Tibial nerve (tissue), 4 donors: ENCODE measurements at regions not wholly inside any gene's neighbourhood (a gene's known extent, or its start where the extent isn't known, plus 50 kb on each side); places are given as distances from the start of the nearest gene placed in this dataset.

ENCODE experiments used
- DNase-seq, 2 donors: peaks; one replicate each; pipeline ENCODE4 v3.0.0-alpha.2; 2019; ENCODE audit warnings: low spot score in 2 of 2
- H3K27ac ChIP-seq, 4 donors: fragments of 200-600 bp; sonication (generic) in 3 of 4; one replicate each; pipeline ENCODE4 v1.5.1; 2017 to 2019; ENCODE audit warnings: mild to moderate bottlenecking in 1 of 4
- H3K27me3 ChIP-seq, 2 donors: fragments of 200-600 bp; sonication (generic) in 1 of 2; one replicate each; pipeline versions ENCODE4 v1.5.1 to v1.6.0; 2017 to 2019
- H3K36me3 ChIP-seq, 3 donors: fragments of 200-600 bp; sonication (generic); one replicate each; pipeline ENCODE4 v1.5.1; 2018 to 2019
- H3K4me1 ChIP-seq, 4 donors: fragments of 200-600 bp; sonication (generic) in 3 of 4; one replicate each; pipeline ENCODE4 v1.5.1; 2017 to 2019
- H3K4me3 ChIP-seq, 4 donors: fragments of 200-600 bp; sonication (generic) in 3 of 4; one replicate each; pipeline ENCODE4 v1.5.1; 2017 to 2019; ENCODE audit warnings: mild to moderate bottlenecking in 1 of 4, moderate library complexity in 1 of 4
- H3K9me3 ChIP-seq, 4 donors: fragments of 200-600 bp; sonication (generic) in 3 of 4; one replicate each; pipeline ENCODE4 v1.5.1; 2017 to 2019
- EP300 ChIP-seq, 2 donors: sonication (generic); formaldehyde crosslinking; IDR thresholded peaks; one replicate each; pipeline ENCODE4 v1.6.1; 2017; ENCODE audit warnings: antibody characterized with exemption in 2 of 2, mild to moderate bottlenecking in 1 of 2
- POLR2A ChIP-seq, 2 donors: fragments of 450-650 bp; IDR thresholded peaks; one replicate each; pipeline ENCODE4 v1.6.1; 2017; ENCODE audit warnings: antibody characterized with exemption in 2 of 2, mild to moderate bottlenecking in 2 of 2, moderate library complexity in 2 of 2
- WGBS, 2 donors: methylation state at CpG; one replicate each; pipeline ENCODE4 v1.1.5; 2018; 5-methylcytosine and 5-hydroxymethylcytosine counted together
- TF ChIP-seq, protein P1 (sequence below), 5 experiments: fragments of 200-600 bp in 3 of 5; fragments of 450-650 bp in 2 of 5; sonication (generic) in 3 of 5; IDR thresholded peaks; one replicate each; pipeline ENCODE4 v1.5.1; 2016 to 2019; ENCODE audit warnings: antibody characterized with exemption in 5 of 5, mild to moderate bottlenecking in 3 of 5, moderate library complexity in 2 of 5

- Histone ChIP-seq H3K4me1 (no peaks in the 10 kb centered on the region), H3K36me3 (no peaks in the 10 kb centered on the region), H3K27ac (no peak overlapping the region), H3K4me3 (no peak overlapping the region), H3K9me3 (no peaks in the 10 kb centered on the region), H3K27me3 (no peaks in the 10 kb centered on the region)
- TF ChIP-seq, protein P1, sequence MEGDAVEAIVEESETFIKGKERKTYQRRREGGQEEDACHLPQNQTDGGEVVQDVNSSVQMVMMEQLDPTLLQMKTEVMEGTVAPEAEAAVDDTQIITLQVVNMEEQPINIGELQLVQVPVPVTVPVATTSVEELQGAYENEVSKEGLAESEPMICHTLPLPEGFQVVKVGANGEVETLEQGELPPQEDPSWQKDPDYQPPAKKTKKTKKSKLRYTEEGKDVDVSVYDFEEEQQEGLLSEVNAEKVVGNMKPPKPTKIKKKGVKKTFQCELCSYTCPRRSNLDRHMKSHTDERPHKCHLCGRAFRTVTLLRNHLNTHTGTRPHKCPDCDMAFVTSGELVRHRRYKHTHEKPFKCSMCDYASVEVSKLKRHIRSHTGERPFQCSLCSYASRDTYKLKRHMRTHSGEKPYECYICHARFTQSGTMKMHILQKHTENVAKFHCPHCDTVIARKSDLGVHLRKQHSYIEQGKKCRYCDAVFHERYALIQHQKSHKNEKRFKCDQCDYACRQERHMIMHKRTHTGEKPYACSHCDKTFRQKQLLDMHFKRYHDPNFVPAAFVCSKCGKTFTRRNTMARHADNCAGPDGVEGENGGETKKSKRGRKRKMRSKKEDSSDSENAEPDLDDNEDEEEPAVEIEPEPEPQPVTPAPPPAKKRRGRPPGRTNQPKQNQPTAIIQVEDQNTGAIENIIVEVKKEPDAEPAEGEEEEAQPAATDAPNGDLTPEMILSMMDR (IDR thresholded peaks at IDR 0.05) = no peak
- no peak for TF ChIP-seq EP300 (IDR thresholded peaks at IDR 0.05)
- no peak for TF ChIP-seq POLR2A (IDR thresholded peaks at IDR 0.05)
- DNase-seq = no peak
- WGBS, 2 donors = 67 to 69% methylated on average over 5 of the region's 5 CpGs
These were observed 283.7 kb upstream of the BRINP1 start for GRCh38 chr9:119652931-119653330.

- no peaks in the 10 kb centered on the region for H3K36me3 ChIP-seq
- no peaks in the 10 kb centered on the region for H3K4me1 ChIP-seq
- no peak for DNase-seq
- H3K9me3 ChIP-seq = no peaks in the 10 kb centered on the region
- no peak overlapping the region for H3K27ac ChIP-seq
- no peak overlapping the region for H3K4me3 ChIP-seq
- TF ChIP-seq, protein P1 (IDR thresholded peaks at IDR 0.05) = no peak
- TF ChIP-seq POLR2A (IDR thresholded peaks at IDR 0.05) (no peak), EP300 (IDR thresholded peaks at IDR 0.05) (no peak)
- no peaks in the 10 kb centered on the region for H3K27me3 ChIP-seq
These were observed 280.0 kb upstream of the BRINP1 start for GRCh38 chr9:119649205-119649604.

DNA sequence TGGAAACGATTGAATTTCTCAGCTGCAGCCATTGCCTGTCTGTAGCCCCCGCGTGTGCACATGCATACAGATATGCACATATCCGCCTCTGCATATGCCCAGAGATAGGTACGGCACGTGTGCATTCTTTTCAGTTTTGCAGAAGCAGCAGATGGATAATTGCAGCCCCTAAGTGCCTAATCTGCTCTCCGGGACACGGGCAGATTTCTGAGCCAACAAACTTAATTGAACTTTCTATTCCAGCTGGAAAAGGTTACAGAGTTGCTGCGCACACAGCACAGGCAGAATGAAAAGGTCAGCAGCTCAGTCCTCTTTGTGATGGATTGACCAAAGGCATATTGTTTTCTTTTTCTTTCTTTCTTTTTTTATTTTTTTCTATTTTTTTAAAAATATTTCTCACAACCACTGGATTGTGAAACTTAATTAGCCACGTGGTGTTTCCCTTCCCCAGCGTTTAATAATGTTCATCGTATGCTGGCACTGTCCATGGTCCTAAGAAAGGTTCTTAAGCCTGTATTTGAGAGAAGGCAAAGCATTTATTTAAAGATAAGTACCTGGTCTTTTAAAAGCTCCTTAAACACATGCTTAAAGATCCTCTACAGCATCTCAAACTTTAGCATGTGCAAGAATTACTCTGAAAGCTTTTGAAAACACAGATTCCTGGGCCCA is 270.2 kb upstream of the BRINP1 start:
- TF ChIP-seq, protein P1 (IDR thresholded peaks at IDR 0.05) = no peak
- TF ChIP-seq POLR2A (IDR thresholded peaks at IDR 0.05) = no peak
- no peak for TF ChIP-seq EP300 (IDR thresholded peaks at IDR 0.05)

DNA sequence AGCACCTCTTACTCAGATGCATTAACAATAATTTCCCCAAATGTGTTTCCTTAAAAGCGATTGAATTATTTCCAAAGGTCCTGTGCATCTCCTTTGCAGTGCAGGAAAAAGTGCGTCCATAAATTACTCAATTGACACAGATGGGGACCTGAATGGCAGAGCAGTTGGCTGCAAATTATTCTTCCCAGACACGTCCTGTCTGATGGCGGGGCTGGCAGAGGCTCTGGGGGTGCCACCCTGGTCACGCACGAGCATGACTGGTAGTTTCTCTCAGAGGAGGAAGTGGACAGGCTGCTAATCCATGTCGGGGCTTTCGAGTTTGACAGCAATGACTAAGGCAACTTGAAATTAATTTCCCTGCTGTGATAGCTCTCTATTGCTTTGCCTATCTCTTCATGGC is 264.8 kb upstream of the BRINP1 start:
- Histone ChIP-seq H3K27me3 (no peaks in the 10 kb centered on the region), H3K36me3 (no peaks in the 10 kb centered on the region), H3K9me3 (no peaks in the 10 kb centered on the region), H3K27ac (no peak overlapping the region), H3K4me3 (no peak overlapping the region), H3K4me1 (no peaks in the 10 kb centered on the region)
- DNase-seq = no peak
- TF ChIP-seq POLR2A (IDR thresholded peaks at IDR 0.05) = no peak
- TF ChIP-seq EP300 (IDR thresholded peaks at IDR 0.05) = no peak
- TF ChIP-seq, protein P1 (IDR thresholded peaks at IDR 0.05) = no peak
- WGBS, 2 donors = 73 to 75% methylated on average over 8 of the region's 8 CpGs

More for the DNA sequence above, 270.2 kb upstream of the BRINP1 start:
- Histone ChIP-seq H3K36me3 (no peaks in the 10 kb centered on the region), H3K27ac (no peak overlapping the region), H3K9me3 (no peaks in the 10 kb centered on the region), H3K27me3 (no peaks in the 10 kb centered on the region), H3K4me3 (no peak overlapping the region), H3K4me1 (no peaks in the 10 kb centered on the region)
- 56 to 57% methylated on average over 12 of the region's 12 CpGs for WGBS, 2 donors
- no peak for DNase-seq

DNA sequence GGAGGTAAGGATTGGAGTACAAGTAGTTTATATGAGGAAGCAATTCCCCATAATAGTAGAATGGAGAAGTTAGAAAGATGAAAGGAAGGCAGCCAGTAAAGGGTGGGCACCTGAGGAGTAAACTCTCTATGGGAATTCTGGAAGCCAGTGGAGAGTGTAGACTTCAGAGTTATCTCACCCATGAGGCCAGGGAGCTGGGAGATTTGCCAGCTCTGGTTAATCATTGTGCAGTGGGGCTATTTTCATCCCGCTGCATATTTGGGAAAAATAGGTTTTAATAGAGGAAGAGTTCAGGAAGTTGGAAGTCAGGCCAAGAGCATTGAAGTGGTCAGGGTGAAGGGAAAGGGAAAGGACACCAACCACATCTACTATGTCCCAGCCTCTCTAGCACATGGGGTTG is 242.3 kb upstream of the BRINP1 start:
- Histone ChIP-seq H3K27ac (no peak overlapping the region), H3K27me3 (no peaks in the 10 kb centered on the region), H3K9me3 (peaks cover 0 to 6% (median 0%) of the 10 kb centered on the region in 4 donors), H3K4me3 (no peak overlapping the region), H3K36me3 (no peaks in the 10 kb centered on the region), H3K4me1 (no peaks in the 10 kb centered on the region)
- no peak for TF ChIP-seq EP300 (IDR thresholded peaks at IDR 0.05)
- TF ChIP-seq POLR2A (IDR thresholded peaks at IDR 0.05) = no peak
- TF ChIP-seq, protein P1 (IDR thresholded peaks at IDR 0.05) = no peak
- 67 to 68% methylated on average over 1 of the region's 1 CpG for WGBS, 2 donors
- no peak for DNase-seq
